Stimulated activated CD4-positive, alpha-beta T cell treated with anti-CD3 and anti-CD28 coated beads, Interleukin-4, amount 100 ng/mL, for 4 hours (primary cell): ENCODE measurements at regions not wholly inside any gene's neighbourhood (a gene's known extent, or its start where the extent isn't known, plus 50 kb on each side); places are given as distances from the start of the nearest gene placed in this dataset.

Experiments used
- DNase-seq, 2 experiments: peaks; one replicate each; pipeline ENCODE4 v3.0.0-alpha.2; 2020

GRCh38 chr10:78348411-78349164, 314.9 kb downstream of the RPS24 start:
- no peak for DNase-seq

- no peak for DNase-seq
Observed at GRCh38 chr10:78349165-78349516, 315.5 kb downstream of the RPS24 start.

- DNase-seq = no peak
Observed at GRCh38 chr10:78349911-78350663, 316.4 kb downstream of the RPS24 start.

- DNase-seq = no peak
Observed at GRCh38 chr10:78351283-78351682, 317.6 kb downstream of the RPS24 start.

- no peak for DNase-seq
Observed at GRCh38 chr10:78351809-78352208, 318.1 kb downstream of the RPS24 start.

GRCh38 chr10:78353636-78354035, 320.0 kb downstream of the RPS24 start:
- no peak for DNase-seq

- no peak for DNase-seq
Observed at GRCh38 chr10:78354101-78354500, 320.4 kb downstream of the RPS24 start.

GRCh38 chr10:78356291-78356900, 322.7 kb downstream of the RPS24 start:
- DNase-seq = no peak

GRCh38 chr10:78357141-78358063, 323.7 kb downstream of the RPS24 start:
- no peak for DNase-seq

- no peak for DNase-seq
Observed at GRCh38 chr10:78358351-78358750, 324.7 kb downstream of the RPS24 start.

- DNase-seq = no peak
Observed at GRCh38 chr10:78358982-78359381, 325.3 kb downstream of the RPS24 start.

- DNase-seq = no peak
Observed at GRCh38 chr10:78359640-78360091, 326.0 kb downstream of the RPS24 start.

GRCh38 chr10:78360284-78360683, 326.6 kb downstream of the RPS24 start:
- DNase-seq = no peak

GRCh38 chr10:78361031-78361430, 327.4 kb downstream of the RPS24 start:
- DNase-seq = no peak

- DNase-seq = peak in 1 of 2 experiments; percentile 3
Observed at GRCh38 chr10:78362406-78363022, 328.9 kb downstream of the RPS24 start.

- DNase-seq = no peak
Observed at GRCh38 chr10:78363190-78363589, 329.5 kb downstream of the RPS24 start.

- no peak for DNase-seq
Observed at GRCh38 chr10:78365694-78366093, 332.0 kb downstream of the RPS24 start.

- no peak for DNase-seq
Observed at GRCh38 chr10:78366663-78367411, 333.2 kb downstream of the RPS24 start.

GRCh38 chr10:78367751-78368150, 334.1 kb downstream of the RPS24 start:
- DNase-seq = no peak

GRCh38 chr10:78371136-78371535, 337.5 kb downstream of the RPS24 start:
- no peak for DNase-seq

- DNase-seq = no peak
Observed at GRCh38 chr10:78372806-78373205, 339.1 kb downstream of the RPS24 start.
